GM21515 (cell line): ENCODE measurements at regions not wholly inside any gene's neighbourhood (a gene's known extent, or its start where the extent isn't known, plus 50 kb on each side); places are given as distances from the start of the nearest gene placed in this dataset.
"Not testable (repeated sequence)": the region's sequence is repeated elsewhere in the genome, so short reads cannot be mapped to it uniquely, and the experiment has no call there.

Experiments
- ATAC-seq: cut with Tn5 transposase; IDR thresholded peaks from one replicate; pipeline ENCODE4 v1.9.1; 2021; ENCODE audit not compliant: unreplicated experiment

DNA sequence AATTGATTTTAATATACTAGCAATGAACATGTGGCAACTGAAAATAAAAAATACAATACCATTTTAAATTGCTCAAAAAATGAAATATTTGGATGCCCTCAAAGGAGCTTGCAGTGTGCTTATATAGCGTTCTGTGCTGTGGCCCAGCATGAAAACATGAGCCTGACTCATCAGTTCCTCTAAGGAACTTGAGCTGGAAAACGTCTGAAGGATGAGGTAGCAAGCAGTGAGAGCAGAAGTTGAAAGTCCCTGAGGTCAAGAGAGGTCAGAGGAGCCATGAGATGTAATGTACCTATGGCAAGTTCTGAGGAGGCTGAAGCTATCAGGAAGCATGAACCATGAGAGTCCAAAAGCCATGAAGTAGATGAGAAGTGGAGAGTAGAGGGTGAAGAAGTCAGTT lies 59.7 kb downstream of the HMGB3 start:
- ATAC-seq, result no peak

DNA sequence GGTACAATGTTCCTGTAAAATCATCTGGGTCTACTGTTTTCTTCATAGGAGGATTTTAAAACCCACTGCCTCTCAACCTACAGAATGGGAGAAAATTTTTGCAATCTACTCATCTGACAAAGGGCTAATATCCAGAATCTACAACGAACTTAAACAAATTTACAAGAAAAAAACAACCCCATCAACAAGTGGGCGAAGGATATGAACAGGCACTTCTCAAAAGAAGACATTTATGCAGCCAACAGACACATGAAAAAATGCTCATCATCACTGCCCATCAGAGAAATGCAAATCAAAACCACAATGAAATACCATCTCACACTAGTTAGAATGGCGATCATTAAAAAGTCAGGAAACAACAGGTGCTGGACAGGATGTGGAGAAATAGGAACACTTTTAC lies 83.2 kb downstream of the HMGB3 start:
- not testable (repeated sequence) for ATAC-seq

DNA sequence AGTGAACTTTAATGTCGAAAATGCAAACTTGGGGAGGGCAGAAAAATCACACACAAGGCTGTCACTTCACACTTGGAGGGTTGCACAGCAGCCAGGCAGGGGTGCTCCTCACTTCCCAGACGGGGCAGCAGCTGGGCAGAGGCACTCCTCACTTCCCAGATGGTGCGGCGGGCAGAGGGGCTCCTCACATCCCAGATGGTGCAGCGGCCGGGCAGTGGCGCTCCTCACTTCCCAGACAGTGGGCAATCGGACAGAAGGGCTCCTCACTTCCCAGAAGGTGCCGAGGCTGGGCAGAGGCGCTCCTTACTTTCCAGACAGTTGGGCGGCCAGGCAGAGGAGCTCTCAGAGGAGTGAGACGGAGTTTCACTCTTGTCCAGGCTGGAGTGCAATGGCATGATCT lies 90.6 kb downstream of the HMGB3 start:
- no peak for ATAC-seq

DNA sequence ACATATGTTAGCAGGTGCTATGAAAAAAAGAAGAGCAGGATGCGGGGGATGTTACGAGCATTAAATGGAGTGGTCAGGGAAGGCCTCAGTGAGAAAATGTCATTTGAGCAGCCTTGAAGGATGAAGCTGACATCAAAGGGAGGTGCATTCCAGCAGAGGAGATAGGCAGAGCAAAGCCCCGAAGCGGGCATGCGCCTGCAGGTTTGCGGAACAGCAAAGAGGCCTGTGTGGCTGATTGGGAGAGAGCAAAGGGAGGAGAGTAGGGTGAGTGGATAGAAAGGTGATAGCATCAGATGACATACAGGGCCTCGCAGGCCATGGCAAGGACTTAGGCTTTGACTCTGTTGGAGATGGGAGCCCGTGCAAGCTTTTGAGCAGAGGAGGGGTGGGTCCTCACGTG lies 95.4 kb upstream of the GPR50 start:
- ATAC-seq, result no peak

DNA sequence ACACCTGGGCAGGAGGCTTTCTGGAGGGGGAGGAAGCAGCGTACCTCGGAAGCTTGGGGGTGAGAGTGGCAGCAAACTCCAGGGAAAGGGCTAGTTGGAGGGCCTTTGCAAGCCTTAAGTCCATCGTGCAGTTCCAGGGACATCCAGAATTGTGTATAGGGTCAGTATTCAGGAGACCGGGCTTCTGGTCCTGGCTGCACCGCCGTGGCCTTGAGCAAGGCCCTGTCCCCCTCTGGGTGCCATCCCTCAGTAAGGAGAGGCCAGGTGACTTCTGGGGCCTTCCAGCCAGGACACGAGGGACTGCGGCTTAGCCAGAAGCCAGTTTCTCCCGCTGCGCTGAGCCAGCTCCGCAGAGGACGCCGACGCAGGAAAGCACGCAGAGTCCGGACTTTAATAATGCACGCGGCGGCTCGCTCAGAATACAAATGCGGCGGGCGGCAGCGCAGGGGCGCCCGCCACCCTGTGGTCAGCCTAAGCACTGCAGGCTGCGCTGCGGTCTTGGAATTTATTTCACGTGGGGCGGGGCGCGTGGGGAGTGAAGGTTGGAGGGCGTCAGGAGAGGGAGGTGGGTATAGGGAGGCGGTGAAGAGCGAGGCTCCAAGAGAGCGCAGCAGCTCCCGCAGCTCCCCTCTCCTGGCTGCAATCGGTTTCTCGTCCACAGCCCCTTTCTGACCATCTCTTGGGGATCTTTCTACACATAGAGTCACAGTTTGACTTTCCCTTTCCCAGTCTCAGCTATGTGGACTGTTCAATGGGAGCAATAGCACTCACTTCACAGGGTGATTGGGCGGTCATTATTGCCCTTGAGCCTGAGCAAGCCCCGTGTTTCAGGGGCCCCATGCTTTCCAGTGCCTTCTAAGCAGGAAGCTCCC lies 94.1 kb upstream of the GPR50 start:
- peak; percentile 92 for ATAC-seq

DNA sequence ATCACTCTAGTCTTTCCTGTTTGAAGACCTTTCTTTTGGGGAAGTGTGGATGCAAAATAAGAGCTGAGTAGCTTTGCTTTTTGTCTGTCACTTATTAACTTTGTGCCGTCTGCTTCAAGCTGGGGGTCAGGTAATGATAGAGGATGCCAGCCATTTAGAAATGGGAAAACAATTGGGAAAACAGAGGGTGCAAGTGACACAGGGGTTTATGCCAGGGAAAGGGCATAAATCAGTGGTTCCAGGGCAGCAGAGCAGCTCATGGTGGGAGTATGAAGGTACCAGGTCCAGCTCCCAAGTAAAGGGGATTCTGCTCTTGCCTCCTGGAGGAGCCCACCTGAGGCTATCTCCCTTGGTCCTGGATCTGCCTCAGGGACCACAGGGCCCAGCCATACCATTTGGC lies 91.9 kb upstream of the GPR50 start:
- ATAC-seq, result no peak

DNA sequence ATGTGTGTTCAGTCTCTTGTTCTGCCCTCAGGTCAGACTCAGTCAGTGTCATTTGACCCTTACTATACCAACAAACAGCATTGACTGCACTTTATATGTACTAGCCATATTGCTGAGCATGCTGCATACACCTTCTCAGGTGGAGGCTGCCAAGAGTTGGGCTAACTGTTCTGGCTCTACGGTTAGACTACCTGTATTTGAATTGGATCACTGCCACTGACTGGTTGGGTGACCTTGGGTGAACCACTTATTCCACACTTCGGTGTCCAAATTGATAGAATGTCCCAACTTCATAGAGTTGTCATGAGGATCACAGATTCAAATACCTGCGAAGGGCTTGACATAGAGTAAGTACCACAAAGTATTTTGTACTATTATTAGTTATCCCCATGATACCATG lies 91.2 kb upstream of the GPR50 start:
- no peak for ATAC-seq

DNA sequence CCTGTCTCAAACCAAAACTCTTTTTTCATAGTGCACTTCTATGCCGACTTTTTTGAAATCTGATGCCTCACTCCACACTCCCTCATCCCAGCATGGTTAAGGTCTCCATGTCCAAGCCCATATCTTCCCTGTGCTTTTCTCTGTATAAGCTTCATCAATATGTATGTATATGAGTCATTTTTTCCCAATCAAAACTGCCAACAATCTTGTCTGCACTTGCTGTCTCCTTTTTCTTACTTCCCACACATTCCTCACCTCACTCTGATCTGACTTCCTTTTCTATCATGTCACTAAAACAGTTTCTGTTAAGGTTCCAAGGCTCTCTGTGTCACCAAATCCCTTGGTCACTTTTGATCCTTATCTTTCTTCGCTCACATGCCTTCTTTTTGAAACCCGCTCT lies 88.2 kb upstream of the GPR50 start:
- no peak for ATAC-seq

DNA sequence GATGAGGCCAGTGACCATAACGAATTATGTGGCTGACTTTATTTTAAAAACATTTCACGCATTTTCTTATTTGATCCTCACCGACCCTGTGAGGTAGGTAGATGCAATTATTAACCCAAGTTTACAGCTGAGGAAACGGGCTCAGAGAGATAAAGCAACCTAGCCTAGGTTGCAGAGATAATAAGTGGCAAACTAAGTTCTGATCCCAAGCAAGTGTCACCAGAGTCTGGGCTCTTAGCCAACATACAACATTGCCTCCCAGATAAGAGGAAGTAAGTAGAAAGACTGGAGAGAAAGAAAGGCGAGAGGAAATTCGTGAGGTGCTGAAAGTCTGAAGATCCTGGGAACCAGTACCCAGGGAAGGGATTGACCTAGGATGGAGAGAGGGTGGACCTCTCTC lies 77.4 kb upstream of the GPR50 start:
- ATAC-seq, result no peak

DNA sequence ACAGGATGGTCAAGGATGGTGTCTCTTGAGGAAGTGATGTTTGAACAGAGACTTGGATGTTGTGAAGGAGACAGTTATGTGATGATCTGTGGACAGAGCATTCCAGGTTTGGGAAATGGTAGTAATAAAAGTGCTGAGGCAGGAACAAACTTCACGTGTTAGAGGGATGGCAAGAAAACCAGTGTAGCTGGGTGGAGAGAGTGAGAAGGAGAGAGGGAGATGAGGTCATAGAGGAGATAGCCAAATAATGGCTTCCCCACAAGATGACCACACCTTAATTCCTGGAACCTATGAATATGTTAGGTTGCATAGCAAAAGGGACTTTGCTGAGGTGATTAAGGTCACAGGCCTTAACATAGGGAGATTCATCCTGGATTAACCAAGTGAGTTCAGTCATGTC lies 75.6 kb upstream of the GPR50 start:
- ATAC-seq, result no peak

DNA sequence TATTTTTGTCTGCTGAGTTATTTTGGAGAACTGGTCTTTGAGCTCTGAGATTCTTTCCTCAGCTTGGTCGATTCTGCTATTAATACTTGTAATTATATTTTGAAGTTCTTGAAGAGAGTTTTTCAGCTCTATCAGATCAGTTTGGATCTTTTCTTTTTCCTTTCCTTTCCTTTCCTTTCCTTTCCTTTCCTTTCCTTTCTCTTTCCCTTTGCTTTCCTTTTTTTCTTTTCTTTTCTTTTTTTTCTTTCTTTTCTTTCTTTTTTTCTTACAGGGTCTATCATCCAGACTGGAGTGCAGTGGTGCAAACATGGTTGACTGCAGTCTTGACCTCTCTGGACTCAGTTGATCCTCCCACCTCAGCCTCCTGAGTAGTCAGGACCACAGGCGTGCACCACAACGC lies 63.2 kb upstream of the GPR50 start:
- not testable (repeated sequence) for ATAC-seq
